Endodermal cell (in vitro differentiated cells): ENCODE measurements at regions not wholly inside any gene's neighbourhood (a gene's known extent, or its start where the extent isn't known, plus 50 kb on each side); places are given as distances from the start of the nearest gene placed in this dataset.

Experiments used
- DNase-seq: peaks from one replicate; pipeline ENCODE4 v3.0.0-alpha.2; 2017
- H3K27ac ChIP-seq: 2 replicates; pipeline ENCODE4 v1.5.1; 2013; ENCODE audit warnings: mild to moderate bottlenecking, low read depth, low read length, moderate library complexity
- H3K27me3 ChIP-seq: 2 replicates; pipeline ENCODE4 v1.6.1; 2013; ENCODE audit warnings: mild to moderate bottlenecking, low read length, moderate library complexity; ENCODE audit not compliant: insufficient read depth, control insufficient read depth, poor library complexity, severe bottlenecking
- H3K36me3 ChIP-seq: 2 replicates; pipeline ENCODE4 v1.7.0; 2013; ENCODE audit warnings: mild to moderate bottlenecking, low read length, moderate library complexity; ENCODE audit not compliant: control insufficient read depth, insufficient read depth
- H3K4me1 ChIP-seq: one replicate; pipeline ENCODE4 v1.7.0; 2013; ENCODE audit warnings: low read length; ENCODE audit not compliant: control insufficient read depth, insufficient read depth
- H3K4me3 ChIP-seq: 2 replicates; pipeline ENCODE4 v1.5.1; 2013; ENCODE audit warnings: mild to moderate bottlenecking, low read length, moderate library complexity
- H3K9ac ChIP-seq: 2 replicates; pipeline ENCODE4 v1.6.1; 2013; ENCODE audit warnings: mild to moderate bottlenecking, low read length, moderate library complexity; ENCODE audit not compliant: poor library complexity, severe bottlenecking; ENCODE audit errors: extremely low read depth
- H3K9me3 ChIP-seq: 2 replicates; pipeline ENCODE4 v1.6.1; 2013; ENCODE audit warnings: mild to moderate bottlenecking, low read length, moderate library complexity; ENCODE audit not compliant: control insufficient read depth
- H3K27ac Mint-ChIP-seq: 2 replicates; pipeline ENCODE4 v1.8.0; 2020; ENCODE audit warnings: mixed read lengths
- H3K27me3 Mint-ChIP-seq: 2 replicates; pipeline ENCODE4 v1.8.0; 2021; ENCODE audit warnings: mild to moderate bottlenecking, mixed read lengths; ENCODE audit not compliant: insufficient read depth
- H3K36me3 Mint-ChIP-seq: 2 replicates; pipeline ENCODE4 v1.8.0; 2020; ENCODE audit warnings: low read depth, mixed read lengths
- H3K4me1 Mint-ChIP-seq: 2 replicates; pipeline ENCODE4 v1.8.0; 2020; ENCODE audit warnings: mixed read lengths
- H3K4me3 Mint-ChIP-seq: 2 replicates; pipeline ENCODE4 v1.8.0; 2020; ENCODE audit warnings: mild to moderate bottlenecking, moderate library complexity, mixed read lengths
- H3K9me3 Mint-ChIP-seq: 2 replicates; pipeline ENCODE4 v1.8.0; 2020; ENCODE audit warnings: mild to moderate bottlenecking, mixed read lengths
- WGBS, 2 experiments: methylation state at CpG; one replicate each; pipeline versions ENCODE4 v1.1.5 to v1.1.7; 2013; ENCODE audit warnings: missing lambda C conversion rate in 2 of 2, mixed read lengths in 1 of 2; ENCODE audit not compliant: insufficient coverage in 1 of 2, insufficient read length in 1 of 2; 5-methylcytosine and 5-hydroxymethylcytosine counted together
- TF ChIP-seq, protein P1 (sequence below): fragments of 200-600 bp; sonication (generic); conservative IDR thresholded peaks from 2 replicates; pipeline ENCODE4 v1.5.0; 2021; ENCODE audit warnings: antibody characterized with exemption, mild to moderate bottlenecking

DNA sequence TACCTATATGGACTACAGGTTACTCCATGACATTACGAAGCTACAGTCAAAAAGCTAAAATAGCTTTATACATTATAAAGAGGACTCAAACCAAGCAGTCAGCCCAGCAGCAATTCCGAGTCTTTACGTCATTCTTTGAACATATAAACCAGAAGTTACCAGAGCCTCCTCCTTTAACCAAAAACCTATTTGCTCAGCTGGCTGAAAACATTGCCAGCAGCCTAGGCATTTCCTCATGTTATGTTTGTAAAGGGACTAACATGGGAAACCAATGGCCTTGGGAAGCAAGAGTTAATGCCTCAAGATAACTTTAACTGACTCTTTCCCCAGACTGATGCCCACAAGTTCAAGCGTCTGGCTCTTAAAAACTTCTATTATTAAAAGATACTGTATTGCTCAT, 104.1 kb upstream of the ZNF492 start:
- Histone ChIP-seq H3K27me3 (no peaks in the 10 kb centered on the region), H3K36me3 (no peaks in the 10 kb centered on the region), H3K4me3 (no peak overlapping the region), H3K9me3 (peaks cover 75% of the 10 kb centered on the region), H3K9ac (no peak overlapping the region), H3K27ac (no peak overlapping the region), H3K4me1 (no peaks in the 10 kb centered on the region)
- no peaks in the 10 kb centered on the region for H3K36me3 Mint-ChIP-seq
- H3K9me3 Mint-ChIP-seq, result peaks cover 86% of the 10 kb centered on the region
- 79% methylated on average over 4 of the region's 4 CpGs; no CpG with 5 or more reads in 1 of the 2 experiments for WGBS, 2 experiments
- no peak overlapping the region for H3K27ac Mint-ChIP-seq
- H3K27me3 Mint-ChIP-seq, result no peaks in the 10 kb centered on the region
- H3K4me1 Mint-ChIP-seq, result no peaks in the 10 kb centered on the region
- no peak overlapping the region for H3K4me3 Mint-ChIP-seq
- TF ChIP-seq, protein P1, sequence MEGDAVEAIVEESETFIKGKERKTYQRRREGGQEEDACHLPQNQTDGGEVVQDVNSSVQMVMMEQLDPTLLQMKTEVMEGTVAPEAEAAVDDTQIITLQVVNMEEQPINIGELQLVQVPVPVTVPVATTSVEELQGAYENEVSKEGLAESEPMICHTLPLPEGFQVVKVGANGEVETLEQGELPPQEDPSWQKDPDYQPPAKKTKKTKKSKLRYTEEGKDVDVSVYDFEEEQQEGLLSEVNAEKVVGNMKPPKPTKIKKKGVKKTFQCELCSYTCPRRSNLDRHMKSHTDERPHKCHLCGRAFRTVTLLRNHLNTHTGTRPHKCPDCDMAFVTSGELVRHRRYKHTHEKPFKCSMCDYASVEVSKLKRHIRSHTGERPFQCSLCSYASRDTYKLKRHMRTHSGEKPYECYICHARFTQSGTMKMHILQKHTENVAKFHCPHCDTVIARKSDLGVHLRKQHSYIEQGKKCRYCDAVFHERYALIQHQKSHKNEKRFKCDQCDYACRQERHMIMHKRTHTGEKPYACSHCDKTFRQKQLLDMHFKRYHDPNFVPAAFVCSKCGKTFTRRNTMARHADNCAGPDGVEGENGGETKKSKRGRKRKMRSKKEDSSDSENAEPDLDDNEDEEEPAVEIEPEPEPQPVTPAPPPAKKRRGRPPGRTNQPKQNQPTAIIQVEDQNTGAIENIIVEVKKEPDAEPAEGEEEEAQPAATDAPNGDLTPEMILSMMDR, result no peak
- DNase-seq, result no peak

DNA sequence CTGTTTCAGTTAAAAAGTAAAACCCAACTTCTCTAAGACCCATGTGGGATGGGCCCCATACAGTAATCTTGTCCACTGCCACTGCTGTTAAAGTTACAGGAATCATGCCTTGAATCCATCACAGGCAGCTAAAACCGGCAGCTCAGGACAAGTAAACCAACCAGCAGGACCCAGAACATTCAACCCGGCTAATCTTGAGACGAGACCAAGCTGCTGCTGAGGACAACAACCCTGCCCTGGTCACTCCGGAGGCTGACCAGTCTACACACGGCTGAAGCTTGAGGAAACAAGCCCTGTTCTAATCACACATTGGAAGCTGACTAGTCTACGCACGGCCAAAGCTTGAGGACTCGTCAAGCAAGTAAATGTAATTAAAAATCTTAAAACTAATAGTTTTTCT, 105.2 kb upstream of the ZNF492 start:
- Mint-ChIP-seq H3K9me3 (peaks cover 87% of the 10 kb centered on the region), H3K27me3 (no peaks in the 10 kb centered on the region), H3K4me3 (no peak overlapping the region), H3K4me1 (no peaks in the 10 kb centered on the region), H3K36me3 (no peaks in the 10 kb centered on the region), H3K27ac (no peak overlapping the region)
- Histone ChIP-seq H3K9ac (no peak overlapping the region), H3K27ac (no peak overlapping the region), H3K4me3 (no peak overlapping the region), H3K27me3 (no peaks in the 10 kb centered on the region), H3K36me3 (no peaks in the 10 kb centered on the region), H3K9me3 (peaks cover 73% of the 10 kb centered on the region), H3K4me1 (no peaks in the 10 kb centered on the region)
- 69 to 82% methylated on average over 3 to 7 of the region's 8 CpGs for WGBS, 2 experiments
- no peak for DNase-seq
- TF ChIP-seq, protein P1, result no peak

DNA sequence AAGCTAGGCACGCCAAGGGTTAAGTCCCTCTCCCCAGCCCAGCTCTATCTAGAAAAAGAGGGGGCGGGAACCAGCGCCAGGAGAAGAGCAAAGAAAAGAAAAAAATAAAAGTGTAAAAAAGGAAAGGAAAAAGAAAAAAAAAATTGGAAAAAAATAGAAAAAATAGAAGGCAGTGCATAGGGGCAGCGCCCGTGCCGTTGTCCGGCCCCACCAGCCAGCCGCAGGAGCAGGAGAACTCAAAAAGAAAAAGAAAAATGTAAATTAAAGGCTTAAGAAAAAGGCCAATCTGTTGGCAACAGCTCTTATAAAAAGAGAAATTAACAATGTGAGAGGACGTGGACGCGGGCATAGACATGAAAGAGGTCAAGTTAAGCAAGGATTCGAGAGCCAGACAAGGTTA, 105.4 kb upstream of the ZNF98 start:
- TF ChIP-seq, protein P1, result no peak
- H3K4me1 Mint-ChIP-seq, result no peaks in the 10 kb centered on the region
- no peak for DNase-seq
- H3K36me3 Mint-ChIP-seq, result no peaks in the 10 kb centered on the region
- Histone ChIP-seq H3K36me3 (no peaks in the 10 kb centered on the region), H3K4me3 (no peak overlapping the region), H3K27ac (no peak overlapping the region), H3K4me1 (no peaks in the 10 kb centered on the region), H3K9ac (no peak overlapping the region), H3K27me3 (no peaks in the 10 kb centered on the region), H3K9me3 (peaks cover 77% of the 10 kb centered on the region)
- no peak overlapping the region for H3K4me3 Mint-ChIP-seq
- no peaks in the 10 kb centered on the region for H3K27me3 Mint-ChIP-seq
- peaks cover 88% of the 10 kb centered on the region for H3K9me3 Mint-ChIP-seq
- WGBS, 2 experiments, result 78 to 82% methylated on average over 8 to 12 of the region's 12 CpGs
- H3K27ac Mint-ChIP-seq, result no peak overlapping the region
